Vagina (tissue), 2 donors: ENCODE measurements at regions not wholly inside any gene's neighbourhood (a gene's known extent, or its start where the extent isn't known, plus 50 kb on each side); places are given as distances from the start of the nearest gene placed in this dataset.

Experiments used
- POLR2AphosphoS5 ChIP-seq, 2 donors: sonication (generic); formaldehyde crosslinking; IDR thresholded peaks; one replicate each; pipeline ENCODE4 v1.9.0; 2017; ENCODE audit warnings: antibody characterized with exemption in 2 of 2, mild to moderate bottlenecking in 2 of 2, low read depth in 1 of 2; ENCODE audit not compliant: insufficient read depth in 1 of 2
- TF ChIP-seq, protein P1 (sequence below), 3 experiments: fragments of 450-650 bp in 2 of 3; fragments of 200-600 bp in 1 of 3; sonication (generic) in 1 of 3; IDR thresholded peaks; one replicate each; pipeline ENCODE4 v1.5.1; 2017 to 2019; ENCODE audit warnings: antibody characterized with exemption in 3 of 3, mild to moderate bottlenecking in 2 of 3, moderate library complexity in 2 of 3

DNA sequence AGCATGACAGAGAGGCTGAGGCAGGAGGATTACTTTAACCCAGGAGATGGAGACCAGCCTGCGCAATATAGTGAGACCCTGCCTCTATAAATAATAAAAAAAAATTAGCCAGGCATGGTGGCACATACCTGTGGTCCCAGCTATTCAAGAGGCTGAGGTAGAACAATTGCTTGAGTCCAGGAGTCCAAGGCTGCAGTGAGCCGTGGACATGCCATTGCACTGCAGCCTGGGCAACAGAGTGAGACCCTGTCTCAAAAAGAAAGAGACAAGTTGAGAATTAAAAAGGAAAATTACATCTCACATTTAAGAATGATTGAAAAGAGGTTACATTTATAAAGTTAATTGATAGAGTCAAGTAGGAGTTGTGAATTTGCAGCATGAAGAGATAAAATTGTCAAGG is 91.4 kb upstream of the TMPO start:
- TF ChIP-seq, protein P1, sequence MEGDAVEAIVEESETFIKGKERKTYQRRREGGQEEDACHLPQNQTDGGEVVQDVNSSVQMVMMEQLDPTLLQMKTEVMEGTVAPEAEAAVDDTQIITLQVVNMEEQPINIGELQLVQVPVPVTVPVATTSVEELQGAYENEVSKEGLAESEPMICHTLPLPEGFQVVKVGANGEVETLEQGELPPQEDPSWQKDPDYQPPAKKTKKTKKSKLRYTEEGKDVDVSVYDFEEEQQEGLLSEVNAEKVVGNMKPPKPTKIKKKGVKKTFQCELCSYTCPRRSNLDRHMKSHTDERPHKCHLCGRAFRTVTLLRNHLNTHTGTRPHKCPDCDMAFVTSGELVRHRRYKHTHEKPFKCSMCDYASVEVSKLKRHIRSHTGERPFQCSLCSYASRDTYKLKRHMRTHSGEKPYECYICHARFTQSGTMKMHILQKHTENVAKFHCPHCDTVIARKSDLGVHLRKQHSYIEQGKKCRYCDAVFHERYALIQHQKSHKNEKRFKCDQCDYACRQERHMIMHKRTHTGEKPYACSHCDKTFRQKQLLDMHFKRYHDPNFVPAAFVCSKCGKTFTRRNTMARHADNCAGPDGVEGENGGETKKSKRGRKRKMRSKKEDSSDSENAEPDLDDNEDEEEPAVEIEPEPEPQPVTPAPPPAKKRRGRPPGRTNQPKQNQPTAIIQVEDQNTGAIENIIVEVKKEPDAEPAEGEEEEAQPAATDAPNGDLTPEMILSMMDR (IDR thresholded peaks at IDR 0.05) = no peak
- no peak for TF ChIP-seq POLR2AphosphoS5 (IDR thresholded peaks at IDR 0.05; ENCODE audit: insufficient read depth in 1 of 2, low read depth in 1 of 2)
